ENCODE measurements at regions not wholly inside any gene's neighbourhood (a gene's known extent, or its start where the extent isn't known, plus 50 kb on each side); places are given as distances from the start of the nearest gene placed in this dataset.

DNA sequence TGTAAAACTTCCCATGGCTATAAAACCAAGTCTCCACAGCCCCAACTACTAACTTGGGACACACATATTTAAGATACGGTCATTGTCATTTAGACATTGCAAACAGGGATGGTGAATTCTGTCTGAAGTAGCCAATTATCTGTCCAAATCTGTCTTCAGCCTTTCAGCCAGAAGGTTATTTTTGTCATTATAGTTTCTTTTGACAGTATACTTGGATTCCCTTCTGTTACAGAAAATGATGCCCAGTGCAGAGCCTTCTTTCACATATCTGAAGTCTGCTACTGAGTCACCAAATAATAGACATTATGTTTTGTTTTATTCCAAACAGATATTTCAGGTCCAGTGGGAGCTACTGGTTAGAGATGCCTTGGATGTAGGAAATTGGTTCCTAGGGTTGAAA lies 452.4 kb upstream of the HTR2A start:
- no peaks in the 10 kb centered on the region for H3K36me3 ChIP-seq (ENCODE audit: control insufficient read depth, insufficient read depth, low read length)
- no peak overlapping the region for H3K4me3 ChIP-seq (ENCODE audit: low read depth, low read length)
- no peak overlapping the region for H3K27ac ChIP-seq (ENCODE audit: low read depth, low read length)
- H3K9me3 ChIP-seq (ENCODE audit: control insufficient read depth, insufficient read depth, low read depth, low read length) = no peaks in the 10 kb centered on the region
- no peaks in the 10 kb centered on the region for H3K27me3 ChIP-seq (ENCODE audit: control insufficient read depth, insufficient read depth, low read length)
- H3K9ac ChIP-seq (ENCODE audit: low read length) = no peak overlapping the region
- no peaks in the 10 kb centered on the region for H3K4me1 ChIP-seq (ENCODE audit: control insufficient read depth, insufficient read depth, low read length)

DNA sequence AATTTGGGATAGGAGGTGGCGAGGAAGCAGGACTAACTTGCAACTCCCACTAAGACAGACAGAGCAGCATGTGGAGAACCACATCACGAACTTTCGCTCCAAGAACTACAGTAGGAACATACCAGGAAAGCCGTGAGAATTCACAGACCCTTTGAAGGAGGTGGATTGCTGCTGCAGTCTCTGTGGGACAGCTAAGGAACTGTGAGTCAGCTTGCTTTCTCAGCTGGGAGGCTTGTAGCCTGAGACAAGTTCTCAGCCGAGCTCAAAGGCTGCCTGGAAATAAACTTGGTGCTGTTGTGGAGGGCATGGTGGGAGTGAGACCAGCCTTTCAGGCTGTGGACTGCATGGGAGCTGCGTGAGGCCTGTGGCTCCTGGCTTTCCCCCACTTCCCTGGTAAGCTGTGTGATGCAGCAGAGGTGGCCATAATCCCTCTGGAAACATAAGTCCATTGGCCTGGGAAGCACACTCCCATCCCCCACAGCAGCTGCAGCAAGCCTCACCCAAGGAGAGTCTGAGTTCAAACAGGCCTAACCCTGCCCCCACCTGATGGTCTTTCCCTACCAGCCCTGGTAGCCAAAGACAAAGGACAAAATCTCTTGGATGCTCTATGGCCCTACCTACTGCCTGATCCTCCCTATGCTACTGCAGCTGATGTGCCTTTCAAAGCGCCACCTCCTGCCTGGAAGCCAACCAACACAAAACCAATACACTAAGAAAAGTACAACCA lies 441.1 kb upstream of the HTR2A start:
- Histone ChIP-seq H3K4me3 (ENCODE audit: low read depth, low read length) (no peak overlapping the region), H3K36me3 (ENCODE audit: control insufficient read depth, insufficient read depth, low read length) (no peaks in the 10 kb centered on the region), H3K27me3 (ENCODE audit: control insufficient read depth, insufficient read depth, low read length) (no peaks in the 10 kb centered on the region), H3K4me1 (ENCODE audit: control insufficient read depth, insufficient read depth, low read length) (peaks cover 11% of the 10 kb centered on the region), H3K27ac (ENCODE audit: low read depth, low read length) (no peak overlapping the region; the same call in 1 of the 2 replicates), H3K9me3 (ENCODE audit: control insufficient read depth, insufficient read depth, low read depth, low read length) (peaks cover 3% of the 10 kb centered on the region; the same call in 1 of the 2 replicates), H3K9ac (ENCODE audit: low read length) (peak overlapping the region; percentile 49)

DNA sequence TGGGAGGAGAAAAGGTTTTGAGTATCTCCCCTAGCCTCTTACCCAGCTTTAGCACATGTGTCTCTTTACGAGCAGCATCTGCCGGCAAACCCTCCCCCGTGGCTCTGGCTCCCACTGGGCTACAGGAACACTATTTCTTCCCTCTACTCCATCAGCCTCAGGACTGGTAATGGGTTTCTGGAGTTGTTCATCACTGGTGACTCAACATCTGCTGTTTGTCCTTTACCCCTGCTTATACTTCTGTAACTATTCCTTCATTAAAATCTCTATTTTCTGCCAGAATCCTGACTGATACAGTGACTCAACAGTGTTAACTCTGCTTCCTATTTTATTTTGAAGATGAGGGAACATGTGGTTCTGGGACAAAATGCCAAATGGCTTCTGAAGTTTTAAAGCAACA lies 437.3 kb upstream of the HTR2A start:
- peaks cover 11% of the 10 kb centered on the region for H3K4me1 ChIP-seq (ENCODE audit: control insufficient read depth, insufficient read depth, low read length)
- H3K27ac ChIP-seq (ENCODE audit: low read depth, low read length) = no peak overlapping the region
- H3K4me3 ChIP-seq (ENCODE audit: low read depth, low read length) = no peak overlapping the region
- no peaks in the 10 kb centered on the region for H3K27me3 ChIP-seq (ENCODE audit: control insufficient read depth, insufficient read depth, low read length)
- no peaks in the 10 kb centered on the region for H3K9me3 ChIP-seq (ENCODE audit: control insufficient read depth, insufficient read depth, low read depth, low read length)
- H3K36me3 ChIP-seq (ENCODE audit: control insufficient read depth, insufficient read depth, low read length) = no peaks in the 10 kb centered on the region
- no peak overlapping the region for H3K9ac ChIP-seq (ENCODE audit: low read length)

DNA sequence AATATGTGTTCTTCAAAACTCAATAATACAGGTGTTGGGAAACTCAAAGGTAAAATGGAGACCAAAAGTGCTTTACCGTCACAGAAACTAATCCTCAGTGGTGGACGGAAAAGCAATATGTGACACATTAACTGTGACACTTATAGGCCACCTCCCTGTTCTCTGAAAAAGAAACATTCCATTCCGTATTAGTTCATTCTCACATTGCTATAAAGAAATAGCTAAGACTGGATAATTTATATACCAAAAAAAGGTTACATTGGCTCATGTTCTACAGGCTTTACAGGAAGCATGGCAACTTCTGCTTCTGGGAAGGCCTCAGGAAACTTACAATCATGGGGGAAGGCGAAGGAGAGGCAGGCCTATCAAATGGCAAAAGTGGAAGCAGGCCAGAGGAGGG lies 435.3 kb upstream of the HTR2A start:
- Histone ChIP-seq H3K36me3 (ENCODE audit: control insufficient read depth, insufficient read depth, low read length) (no peaks in the 10 kb centered on the region), H3K4me3 (ENCODE audit: low read depth, low read length) (no peak overlapping the region)

DNA sequence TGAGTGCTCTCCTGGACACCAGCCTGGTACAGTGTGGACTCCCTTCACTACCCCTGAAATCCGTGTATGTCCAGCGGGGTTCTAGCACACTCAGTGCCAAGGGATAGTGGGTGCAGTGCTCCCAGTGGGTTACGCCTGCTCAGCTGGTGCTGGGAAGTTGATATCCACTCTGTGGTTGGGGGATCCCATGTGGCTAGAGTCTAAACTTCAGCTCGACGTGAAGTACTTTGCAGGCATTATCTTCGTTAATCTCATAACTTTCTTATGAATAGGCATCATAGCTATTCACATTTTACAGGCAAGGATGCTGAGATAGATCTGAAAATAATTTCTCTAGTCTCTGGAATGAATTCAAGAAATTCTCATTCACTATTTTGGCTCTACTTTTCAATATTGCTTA lies 433.2 kb upstream of the HTR2A start:
- no peaks in the 10 kb centered on the region for H3K9me3 ChIP-seq (ENCODE audit: control insufficient read depth, insufficient read depth, low read depth, low read length)
- H3K9ac ChIP-seq (ENCODE audit: low read length) = no peak overlapping the region
- no peaks in the 10 kb centered on the region for H3K4me1 ChIP-seq (ENCODE audit: control insufficient read depth, insufficient read depth, low read length)
- H3K27ac ChIP-seq (ENCODE audit: low read depth, low read length) = no peak overlapping the region
- H3K4me3 ChIP-seq (ENCODE audit: low read depth, low read length) = no peak overlapping the region
- no peaks in the 10 kb centered on the region for H3K36me3 ChIP-seq (ENCODE audit: control insufficient read depth, insufficient read depth, low read length)
- no peaks in the 10 kb centered on the region for H3K27me3 ChIP-seq (ENCODE audit: control insufficient read depth, insufficient read depth, low read length)

More for the DNA sequence above, 435.3 kb upstream of the HTR2A start:
- Histone ChIP-seq H3K9ac (ENCODE audit: low read length) (no peak overlapping the region), H3K9me3 (ENCODE audit: control insufficient read depth, insufficient read depth, low read depth, low read length) (no peaks in the 10 kb centered on the region), H3K27me3 (ENCODE audit: control insufficient read depth, insufficient read depth, low read length) (no peaks in the 10 kb centered on the region), H3K4me1 (ENCODE audit: control insufficient read depth, insufficient read depth, low read length) (no peaks in the 10 kb centered on the region), H3K27ac (ENCODE audit: low read depth, low read length) (no peak overlapping the region)

DNA sequence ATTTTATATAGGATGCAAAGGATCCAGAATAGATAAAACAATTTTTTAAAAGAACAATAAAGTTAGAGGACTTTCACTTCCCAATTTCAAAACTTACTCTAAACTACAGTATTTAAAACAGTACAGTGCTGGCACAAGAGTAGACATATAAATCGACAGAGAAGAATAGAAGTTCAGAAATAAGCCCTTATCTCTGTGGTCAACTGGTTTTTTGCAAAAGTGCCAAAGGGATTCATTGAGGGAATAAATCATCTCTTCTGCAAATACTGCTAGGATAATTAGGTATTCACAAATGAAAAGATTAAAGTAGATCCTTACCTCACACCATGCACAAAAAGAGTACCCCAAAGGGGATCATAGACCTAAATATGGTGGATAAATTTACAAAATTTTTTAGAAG lies 431.0 kb upstream of the HTR2A start:
- no peak overlapping the region for H3K9ac ChIP-seq (ENCODE audit: low read length)
- H3K27me3 ChIP-seq (ENCODE audit: control insufficient read depth, insufficient read depth, low read length) = no peaks in the 10 kb centered on the region
- no peaks in the 10 kb centered on the region for H3K4me1 ChIP-seq (ENCODE audit: control insufficient read depth, insufficient read depth, low read length)
- no peak overlapping the region for H3K4me3 ChIP-seq (ENCODE audit: low read depth, low read length)
- H3K27ac ChIP-seq (ENCODE audit: low read depth, low read length) = no peak overlapping the region
- H3K9me3 ChIP-seq (ENCODE audit: control insufficient read depth, insufficient read depth, low read depth, low read length) = no peaks in the 10 kb centered on the region
- no peaks in the 10 kb centered on the region for H3K36me3 ChIP-seq (ENCODE audit: control insufficient read depth, insufficient read depth, low read length)

- H3K9ac ChIP-seq (ENCODE audit: low read length) = no peak overlapping the region
- no peaks in the 10 kb centered on the region for H3K36me3 ChIP-seq (ENCODE audit: control insufficient read depth, insufficient read depth, low read length)
- H3K9me3 ChIP-seq (ENCODE audit: control insufficient read depth, insufficient read depth, low read depth, low read length) = no peaks in the 10 kb centered on the region
- H3K4me1 ChIP-seq (ENCODE audit: control insufficient read depth, insufficient read depth, low read length) = no peaks in the 10 kb centered on the region
- no peak overlapping the region for H3K4me3 ChIP-seq (ENCODE audit: low read depth, low read length)
- H3K27me3 ChIP-seq (ENCODE audit: control insufficient read depth, insufficient read depth, low read length) = no peaks in the 10 kb centered on the region
- no peak overlapping the region for H3K27ac ChIP-seq (ENCODE audit: low read depth, low read length)
Observed at GRCh38 chr13:47326061-47326460, 429.2 kb upstream of the HTR2A start.

DNA sequence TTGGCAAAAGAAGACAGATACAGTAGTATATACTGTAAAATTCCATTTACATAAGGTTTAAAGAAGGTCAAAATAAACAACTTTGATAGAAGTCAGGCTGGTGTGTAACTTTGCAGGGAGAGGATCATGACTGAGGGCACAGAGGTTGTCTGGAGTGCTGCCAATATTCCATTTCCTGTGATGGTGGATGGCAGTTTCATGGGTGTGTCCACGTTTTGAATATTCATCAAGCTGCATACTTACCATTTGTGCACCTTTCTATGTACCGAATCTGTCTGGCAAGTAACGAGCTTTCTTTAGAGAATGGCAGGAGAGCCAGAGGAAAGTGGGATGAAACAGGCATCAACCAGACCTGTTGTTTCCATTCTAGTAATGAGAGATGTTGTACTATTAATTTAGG lies 420.5 kb upstream of the HTR2A start:
- Histone ChIP-seq H3K9ac (ENCODE audit: low read length) (no peak overlapping the region), H3K9me3 (ENCODE audit: control insufficient read depth, insufficient read depth, low read depth, low read length) (no peaks in the 10 kb centered on the region), H3K4me3 (ENCODE audit: low read depth, low read length) (no peak overlapping the region)

DNA sequence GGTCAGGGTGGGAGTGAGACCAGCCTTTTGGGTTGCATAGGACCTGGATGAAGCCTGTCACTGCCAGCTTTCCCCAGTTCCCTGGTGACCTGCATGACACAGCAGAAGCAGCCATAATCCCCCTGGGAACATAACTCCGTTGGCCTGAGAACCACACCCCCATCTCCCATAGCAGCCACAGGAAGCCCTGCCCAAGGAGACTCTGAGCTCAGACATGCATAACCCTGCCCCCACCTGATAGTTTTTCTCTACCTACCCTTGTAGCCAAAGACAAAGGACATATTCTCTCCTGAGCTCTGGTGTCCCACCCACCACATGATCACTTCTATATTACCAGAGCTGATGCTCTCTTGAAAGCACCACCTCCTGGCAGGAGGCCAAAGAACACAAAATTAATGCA lies 413.5 kb upstream of the HTR2A start:
- Histone ChIP-seq H3K9ac (ENCODE audit: low read length) (no peak overlapping the region), H3K4me3 (ENCODE audit: low read depth, low read length) (no peak overlapping the region), H3K4me1 (ENCODE audit: control insufficient read depth, insufficient read depth, low read length) (peaks cover 4% of the 10 kb centered on the region; the same call in 1 of the 2 replicates), H3K36me3 (ENCODE audit: control insufficient read depth, insufficient read depth, low read length) (no peaks in the 10 kb centered on the region), H3K27me3 (ENCODE audit: control insufficient read depth, insufficient read depth, low read length) (no peaks in the 10 kb centered on the region), H3K27ac (ENCODE audit: low read depth, low read length) (no peak overlapping the region), H3K9me3 (ENCODE audit: control insufficient read depth, insufficient read depth, low read depth, low read length) (no peaks in the 10 kb centered on the region)

More for the DNA sequence above, 420.5 kb upstream of the HTR2A start:
- H3K36me3 ChIP-seq (ENCODE audit: control insufficient read depth, insufficient read depth, low read length) = no peaks in the 10 kb centered on the region
- H3K27ac ChIP-seq (ENCODE audit: low read depth, low read length) = no peak overlapping the region
- no peaks in the 10 kb centered on the region for H3K4me1 ChIP-seq (ENCODE audit: control insufficient read depth, insufficient read depth, low read length)
- no peaks in the 10 kb centered on the region for H3K27me3 ChIP-seq (ENCODE audit: control insufficient read depth, insufficient read depth, low read length)

- Histone ChIP-seq H3K4me1 (ENCODE audit: control insufficient read depth, insufficient read depth, low read length) (peaks cover 4% of the 10 kb centered on the region; the same call in 1 of the 2 replicates), H3K9me3 (ENCODE audit: control insufficient read depth, insufficient read depth, low read depth, low read length) (no peaks in the 10 kb centered on the region), H3K36me3 (ENCODE audit: control insufficient read depth, insufficient read depth, low read length) (no peaks in the 10 kb centered on the region), H3K27ac (ENCODE audit: low read depth, low read length) (no peak overlapping the region), H3K9ac (ENCODE audit: low read length) (no peak overlapping the region), H3K27me3 (ENCODE audit: control insufficient read depth, insufficient read depth, low read length) (no peaks in the 10 kb centered on the region), H3K4me3 (ENCODE audit: low read depth, low read length) (no peak overlapping the region)
Observed at GRCh38 chr13:47306991-47307390, 410.1 kb upstream of the HTR2A start.

DNA sequence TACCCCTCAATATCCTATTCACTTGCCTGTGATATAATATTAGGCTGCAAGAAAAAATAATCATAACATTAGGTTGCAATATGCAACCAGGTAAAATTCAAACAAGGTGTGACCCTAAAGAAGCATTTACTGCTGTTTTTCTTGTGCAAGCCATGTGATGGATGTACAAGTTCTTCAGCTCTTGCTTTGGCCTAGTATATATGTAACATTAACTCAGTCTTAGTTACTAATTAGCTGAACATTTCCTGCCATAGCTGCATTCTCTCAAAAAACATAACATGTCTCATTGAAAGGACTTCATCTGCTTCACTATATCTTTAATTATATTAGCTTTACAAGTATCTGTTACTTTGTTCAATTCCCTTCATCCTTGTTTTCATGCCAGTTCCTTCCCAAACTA lies 406.8 kb upstream of the HTR2A start:
- Histone ChIP-seq H3K27ac (ENCODE audit: low read depth, low read length) (no peak overlapping the region), H3K9me3 (ENCODE audit: control insufficient read depth, insufficient read depth, low read depth, low read length) (no peaks in the 10 kb centered on the region), H3K9ac (ENCODE audit: low read length) (no peak overlapping the region), H3K4me3 (ENCODE audit: low read depth, low read length) (no peak overlapping the region), H3K4me1 (ENCODE audit: control insufficient read depth, insufficient read depth, low read length) (no peaks in the 10 kb centered on the region), H3K27me3 (ENCODE audit: control insufficient read depth, insufficient read depth, low read length) (no peaks in the 10 kb centered on the region), H3K36me3 (ENCODE audit: control insufficient read depth, insufficient read depth, low read length) (no peaks in the 10 kb centered on the region)

Measured in HUES6 (cell line).